Gastroesophageal sphincter (tissue), 3 donors: ENCODE measurements at regions not wholly inside any gene's neighbourhood (a gene's known extent, or its start where the extent isn't known, plus 50 kb on each side); places are given as distances from the start of the nearest gene placed in this dataset.

Experiments used
- CTCF ChIP-seq, 4 experiments: fragments of 200-600 bp in 2 of 4; fragments of 450-650 bp in 2 of 4; sonication (generic) in 1 of 4; IDR thresholded peaks; one replicate each; pipeline ENCODE4 v1.5.1; 2017 to 2019; ENCODE audit warnings: antibody characterized with exemption in 4 of 4, mild to moderate bottlenecking in 2 of 4, moderate library complexity in 2 of 4
- EP300 ChIP-seq: sonication (generic); formaldehyde crosslinking; IDR thresholded peaks from one replicate; pipeline ENCODE4 v1.6.1; 2017; ENCODE audit warnings: antibody characterized with exemption, mild to moderate bottlenecking
- POLR2A ChIP-seq, 2 donors: fragments of 450-650 bp; IDR thresholded peaks; one replicate each; pipeline ENCODE4 v1.6.1; 2017; ENCODE audit warnings: antibody characterized with exemption in 2 of 2, mild to moderate bottlenecking in 2 of 2, moderate library complexity in 1 of 2
- POLR2AphosphoS5 ChIP-seq: sonication (generic); formaldehyde crosslinking; IDR thresholded peaks from one replicate; pipeline ENCODE4 v1.6.1; 2017; ENCODE audit warnings: antibody characterized with exemption

DNA sequence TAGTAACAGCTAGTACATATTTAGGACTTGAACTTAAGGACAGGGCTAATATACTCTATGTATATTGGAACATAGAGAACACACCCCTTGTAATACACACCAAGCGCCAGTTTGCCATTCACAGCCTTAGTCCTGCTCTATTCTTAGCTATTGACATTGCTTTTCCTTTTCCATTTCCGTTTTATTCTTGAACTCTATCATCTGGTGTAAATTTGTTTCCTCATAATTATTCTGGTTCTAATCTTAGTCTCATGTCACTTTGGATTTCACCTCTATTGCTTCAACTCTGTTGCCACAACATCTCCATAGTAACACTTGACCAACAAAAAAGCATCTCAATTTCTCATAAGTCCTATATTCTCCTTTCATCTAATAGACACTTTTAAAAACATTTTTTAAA, 225.7 kb downstream of the PHLDA1 start:
- TF ChIP-seq CTCF (IDR thresholded peaks at IDR 0.05): no peak
- TF ChIP-seq EP300: no peak
- TF ChIP-seq POLR2A (IDR thresholded peaks at IDR 0.05): no peak
- TF ChIP-seq POLR2AphosphoS5: no peak
